Eye (tissue), 1 donor: ENCODE measurements at regions not wholly inside any gene's neighbourhood (a gene's known extent, or its start where the extent isn't known, plus 50 kb on each side); places are given as distances from the start of the nearest gene placed in this dataset.
A peak's percentile ranks its signal among the peaks of the same experiment; 100 is the strongest.
"Not testable (repeated sequence)": the region's sequence is repeated elsewhere in the genome, so short reads cannot be mapped to it uniquely, and the experiment has no call there.

Experiments
- DNase-seq: peaks from one replicate; pipeline ENCODE4 v3.0.0-alpha.2; 2015

DNA sequence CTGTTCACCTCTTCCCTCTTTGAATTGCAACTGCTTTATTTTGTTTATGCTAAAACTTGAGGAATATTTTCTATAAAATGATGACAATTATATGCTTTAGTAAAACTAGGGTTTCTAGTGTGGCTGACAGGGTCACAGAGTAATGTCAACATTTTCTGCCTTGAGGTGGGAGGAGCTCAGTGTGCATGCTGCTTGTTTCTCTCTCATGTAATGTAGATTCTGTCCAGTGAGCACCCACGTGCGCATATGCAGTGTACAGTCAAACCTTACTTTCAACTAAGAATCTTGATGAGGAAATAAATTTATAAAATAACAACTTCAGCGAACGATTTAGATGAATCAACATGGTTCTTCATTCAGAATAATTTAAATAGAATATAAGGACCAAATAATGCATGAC, 603.9 kb downstream of the PCDH17 start:
- DNase-seq: no peak

DNA sequence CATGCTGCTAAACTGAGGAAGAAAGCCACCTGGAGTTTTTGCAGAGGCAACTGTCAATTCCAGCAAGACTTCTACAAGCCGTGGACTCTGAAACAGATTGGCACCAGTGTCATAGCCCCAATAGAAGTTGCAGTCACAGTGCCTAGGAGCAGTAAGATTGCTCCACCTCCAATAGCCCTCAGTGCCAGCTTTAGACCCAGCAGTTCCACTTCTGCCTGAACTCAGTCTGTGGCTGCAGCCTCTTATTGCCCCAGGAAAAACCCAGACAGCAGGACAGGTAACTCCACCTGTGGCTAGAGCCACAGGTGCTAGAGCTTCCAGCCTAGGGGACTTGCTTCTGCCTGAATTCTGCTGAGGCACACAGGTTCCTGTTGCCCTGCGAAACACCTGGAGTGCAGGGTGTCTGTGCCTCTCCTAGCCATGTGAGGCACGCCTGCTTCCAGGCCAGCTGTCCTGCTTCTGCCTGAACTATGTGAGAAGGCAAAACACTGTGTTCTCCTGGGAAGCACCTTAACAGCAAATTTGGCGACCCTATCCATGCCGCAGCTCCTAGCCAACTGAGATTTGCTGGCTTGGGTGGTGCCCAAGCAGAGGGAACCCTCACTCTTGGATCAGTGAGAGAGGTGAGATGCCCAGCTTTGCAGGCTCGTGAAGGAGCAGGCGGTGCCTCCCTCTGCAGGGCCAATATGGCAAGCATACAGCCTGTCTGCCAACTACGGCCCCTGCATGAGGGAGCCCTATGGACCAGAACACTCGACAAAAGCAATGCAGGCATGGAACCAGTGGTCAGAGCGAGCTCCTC, 607.6 kb downstream of the PCDH17 start:
- DNase-seq: no peak

DNA sequence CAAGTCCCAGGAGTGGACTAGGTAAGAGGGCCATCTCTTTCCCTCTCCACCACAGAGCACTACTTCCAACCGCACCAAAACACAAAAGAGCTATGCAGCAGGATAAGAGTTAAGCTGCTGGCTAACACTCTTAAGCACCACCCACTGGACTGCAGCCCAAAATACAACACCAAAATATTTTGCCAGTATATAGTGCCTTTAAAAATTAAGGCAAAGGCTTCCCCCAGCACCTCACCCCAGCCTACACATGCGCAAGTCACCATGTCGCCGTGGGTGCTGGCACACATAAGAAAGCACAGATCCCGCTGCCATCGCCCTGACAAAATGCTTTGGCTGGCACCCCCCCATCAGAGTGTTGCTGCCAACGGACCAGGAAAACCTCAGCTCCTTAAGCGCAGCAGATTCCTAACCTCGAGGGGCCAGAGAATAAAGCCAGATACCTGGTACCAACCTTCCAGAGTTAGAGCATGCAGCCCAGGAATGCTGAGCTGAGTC, 608.3 kb downstream of the PCDH17 start:
- no peak for DNase-seq

DNA sequence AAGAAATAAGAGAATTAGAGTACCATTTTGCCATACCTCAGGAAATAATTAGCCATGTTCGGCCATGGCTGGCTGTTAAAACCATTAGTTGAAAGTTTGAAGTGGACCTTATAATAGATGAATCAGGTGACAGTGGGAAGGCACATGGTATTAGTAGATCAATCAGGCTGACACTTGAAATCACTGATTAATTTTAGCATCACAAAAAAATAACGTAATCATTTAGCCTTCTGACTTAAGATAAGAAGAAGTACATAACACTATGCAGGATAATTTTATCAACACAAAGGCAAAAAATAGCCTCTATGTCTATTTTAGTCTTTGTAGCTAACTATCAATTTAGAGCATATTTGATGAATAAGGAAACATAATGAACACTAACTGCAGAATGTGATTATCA, 615.5 kb downstream of the PCDH17 start:
- no peak for DNase-seq

DNA sequence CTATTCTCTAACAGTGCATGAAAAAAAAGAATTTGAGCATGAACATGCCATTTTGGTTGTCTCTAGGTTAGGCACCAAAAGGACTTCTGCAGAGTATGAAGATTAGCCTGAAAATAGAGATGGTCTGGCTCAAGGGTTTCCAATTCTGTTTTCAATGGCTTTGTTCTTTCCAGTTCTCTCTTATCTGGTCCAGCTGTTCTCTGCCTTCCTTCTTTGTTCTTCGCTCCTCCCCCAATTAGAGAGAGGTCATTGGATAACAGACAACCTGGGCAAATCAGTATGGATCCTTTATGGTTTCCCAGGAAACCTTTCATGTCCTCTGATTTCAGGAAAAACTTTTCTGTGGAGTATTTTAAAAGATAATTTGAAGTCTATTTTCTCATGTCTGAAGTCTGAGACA, 623.4 kb downstream of the PCDH17 start:
- DNase-seq: peak; percentile 30

DNA sequence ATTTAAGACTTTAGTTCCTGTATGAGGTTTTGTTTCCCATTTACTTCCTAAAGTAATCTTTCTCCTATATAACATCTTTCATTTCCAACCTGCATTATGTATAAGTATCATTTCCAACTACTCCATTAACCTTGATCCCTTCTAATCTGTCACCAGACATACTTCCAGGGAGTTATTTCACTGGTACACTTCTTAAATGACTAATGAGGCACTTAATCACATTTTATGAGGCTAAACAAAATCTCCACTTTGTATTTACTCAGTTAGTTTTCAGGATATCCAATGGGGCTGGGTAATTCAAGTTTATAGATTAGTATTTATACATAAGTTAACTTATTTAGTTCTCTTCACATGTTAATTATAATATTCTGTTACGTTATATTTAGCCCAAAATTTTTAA, 634.7 kb downstream of the PCDH17 start:
- no peak for DNase-seq

DNA sequence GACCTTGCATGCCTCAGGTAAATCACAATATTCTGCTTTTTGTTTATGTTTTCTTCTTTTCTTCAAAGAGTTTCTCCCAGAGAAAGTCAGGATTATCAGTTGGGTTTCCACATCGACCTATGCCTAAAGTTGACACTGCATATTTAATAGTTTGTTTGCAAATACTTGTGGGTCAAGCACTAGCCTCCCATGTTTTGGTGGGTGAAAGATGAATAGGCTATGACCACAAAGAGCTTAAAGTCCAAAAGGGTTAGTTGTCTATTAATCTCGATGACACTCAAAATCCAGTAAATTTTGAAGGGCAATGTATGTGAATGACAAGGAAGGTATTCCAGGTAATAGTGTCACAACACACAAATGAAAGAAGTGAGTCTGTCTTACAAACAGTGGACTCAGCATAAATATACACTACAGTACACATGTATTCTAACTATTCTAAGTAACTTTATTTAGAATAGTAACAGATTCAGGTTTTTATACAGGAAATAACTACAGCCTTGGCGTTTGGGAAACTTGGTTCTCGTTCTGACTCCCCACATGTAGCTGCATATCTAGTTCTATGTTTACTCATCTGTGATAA, 667.1 kb downstream of the PCDH17 start:
- DNase-seq: no peak

DNA sequence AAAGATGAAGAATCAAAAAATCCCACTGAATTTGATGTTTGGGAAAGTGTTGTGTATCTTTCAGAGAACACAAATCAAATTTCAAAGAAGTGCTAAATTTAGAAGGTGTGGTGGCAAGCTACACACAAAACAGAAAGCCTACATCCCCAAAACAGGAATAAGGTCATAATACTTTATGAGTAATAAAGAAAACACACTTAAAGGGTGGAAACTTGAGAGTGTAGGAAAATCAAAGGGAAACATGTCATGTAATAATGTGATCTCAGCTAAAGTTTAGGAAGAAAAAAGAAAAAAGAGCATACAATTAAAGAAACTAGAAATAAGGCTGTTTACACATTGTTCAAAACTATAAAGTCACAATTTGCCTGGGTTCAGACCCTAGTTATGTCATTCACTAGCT, 668.7 kb downstream of the PCDH17 start:
- DNase-seq: no peak

DNA sequence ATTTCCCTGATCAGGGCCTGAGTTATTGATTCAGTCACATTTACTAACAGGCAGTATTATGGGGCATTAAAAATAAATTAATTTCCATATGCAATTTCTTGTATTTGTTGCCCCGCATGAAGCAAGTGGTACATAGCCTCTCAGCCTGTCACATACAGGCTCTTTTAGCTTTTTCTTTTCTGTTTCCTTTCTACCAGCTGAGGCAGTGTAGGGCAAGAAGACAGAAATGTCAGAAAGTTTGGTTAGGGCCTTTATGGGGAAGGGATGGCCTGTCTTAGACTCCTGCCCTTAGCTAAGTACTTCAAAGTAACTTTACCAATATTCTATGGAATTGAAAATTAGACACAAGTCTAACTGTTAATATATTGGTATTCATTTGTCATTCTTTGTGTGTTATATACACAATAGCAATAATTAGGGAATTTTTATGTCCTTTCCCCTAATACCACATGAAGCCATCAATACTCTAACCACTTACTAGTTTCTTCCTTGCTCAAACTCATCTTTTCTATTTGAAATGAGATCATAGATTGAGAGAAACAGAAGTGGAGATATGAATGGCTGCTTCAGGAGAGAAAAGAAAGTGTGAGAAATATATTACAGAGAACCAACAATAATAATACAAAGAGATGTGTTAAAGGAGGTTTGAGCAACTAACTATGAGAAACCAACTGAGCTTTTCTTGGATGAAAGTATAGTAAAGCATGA, 669.6 kb downstream of the PCDH17 start:
- no peak for DNase-seq

DNA sequence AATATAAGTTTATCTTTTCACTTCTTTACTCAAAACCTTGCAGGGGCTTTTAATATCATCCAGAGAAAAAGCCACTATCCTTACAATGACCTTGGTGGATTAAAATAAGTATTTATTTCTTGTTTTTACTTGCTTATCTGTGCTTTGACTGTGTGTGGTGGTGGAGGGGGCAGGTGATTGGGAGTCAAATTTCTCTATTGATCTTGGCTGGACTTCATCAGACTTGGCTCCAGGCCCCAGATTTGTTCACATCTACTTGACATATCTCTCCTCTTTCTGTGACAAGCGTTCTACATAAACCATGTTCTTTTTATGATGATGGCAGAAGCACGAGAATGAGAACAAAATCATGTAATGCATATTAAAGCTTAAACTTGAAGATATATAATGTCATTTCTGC, 670.8 kb downstream of the PCDH17 start:
- DNase-seq: no peak

DNA sequence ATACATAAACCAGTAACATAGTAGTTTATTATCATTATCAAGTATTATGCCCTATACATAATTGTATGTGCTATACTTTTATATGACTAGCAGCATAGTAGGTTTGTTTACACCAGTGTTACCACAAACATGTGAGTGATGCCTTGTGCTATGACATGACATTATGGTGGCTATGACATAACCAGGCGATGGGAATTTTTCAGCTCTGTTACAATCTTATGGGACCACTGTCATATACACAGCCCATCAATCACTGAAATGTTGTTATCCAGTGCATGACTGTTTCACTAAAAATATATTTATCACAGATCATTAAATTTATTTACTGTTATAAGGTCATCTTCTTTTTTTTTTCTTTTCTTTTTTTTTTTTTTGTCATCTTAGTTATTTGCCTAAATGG, 674.5 kb downstream of the PCDH17 start:
- DNase-seq: no peak

DNA sequence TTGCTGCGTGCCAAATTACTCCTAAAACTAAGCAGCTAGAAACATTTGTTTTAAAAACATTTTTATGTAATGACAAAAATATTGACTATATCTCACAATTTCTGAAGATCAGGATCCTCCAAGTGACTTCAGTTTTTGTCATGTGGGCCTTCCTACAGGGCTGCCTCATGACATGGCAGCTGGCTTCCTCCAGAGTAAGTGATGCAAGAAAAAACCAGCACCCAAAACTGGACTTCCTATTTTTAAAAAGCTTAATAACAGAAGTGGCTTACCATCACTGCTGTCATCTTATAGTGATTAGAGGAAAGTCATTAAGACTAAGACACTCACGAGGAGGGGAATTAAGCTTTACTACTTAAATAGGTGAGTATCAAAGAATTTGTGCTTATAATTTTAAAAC, 681.7 kb downstream of the PCDH17 start:
- DNase-seq: no peak

DNA sequence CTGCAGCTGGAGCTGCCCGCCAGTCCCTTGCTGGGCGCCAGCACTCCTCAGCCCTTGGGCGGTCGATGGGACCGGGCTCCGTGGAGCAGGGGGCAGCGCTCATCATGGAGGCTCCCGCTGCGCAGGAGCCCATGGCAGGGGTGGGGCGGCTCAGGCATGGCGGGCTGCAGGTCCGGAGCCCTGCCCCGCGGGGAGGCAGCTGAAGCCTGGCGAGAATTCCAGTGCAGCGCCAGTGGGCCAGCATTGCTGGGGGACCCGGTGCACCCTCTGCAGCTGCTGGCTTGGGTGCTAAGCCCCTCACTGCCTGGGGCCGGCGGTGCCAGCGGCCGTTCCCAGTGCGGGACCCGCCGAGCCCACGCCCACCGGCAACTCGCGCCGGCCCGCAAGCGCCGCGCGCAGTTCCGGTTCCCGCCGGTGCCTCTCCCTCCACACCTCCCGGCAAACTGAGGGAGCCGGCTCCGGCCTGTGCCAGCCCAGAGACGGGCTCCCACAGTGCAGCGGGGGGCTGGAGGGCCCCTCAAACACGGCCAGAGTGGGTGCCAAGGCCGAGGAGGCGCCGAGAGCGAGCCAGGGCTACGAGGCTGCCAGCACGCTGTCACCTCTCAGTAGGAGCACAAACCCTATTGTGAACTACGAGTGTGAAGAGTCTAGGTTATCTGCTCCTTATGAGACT, 687.1 kb downstream of the PCDH17 start:
- no peak for DNase-seq

DNA sequence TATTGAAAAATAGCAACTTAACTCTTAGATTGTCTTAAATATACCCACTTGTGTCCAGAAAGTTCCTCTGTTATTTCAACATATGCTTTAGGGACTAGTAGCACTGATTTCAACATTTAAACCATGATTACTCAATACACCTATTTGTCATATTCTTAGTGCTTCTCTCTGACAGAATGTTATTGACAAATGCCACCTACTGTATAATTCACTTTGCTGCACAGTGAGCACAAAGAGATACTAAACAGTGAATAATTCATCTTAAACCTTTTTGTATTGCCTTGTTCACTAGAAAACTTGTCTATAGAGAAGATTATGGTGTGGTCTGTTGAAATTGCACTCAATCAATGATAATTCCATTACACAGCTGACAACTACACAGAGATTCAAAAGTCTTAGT, 692.6 kb downstream of the PCDH17 start:
- DNase-seq: peak; percentile 2

DNA sequence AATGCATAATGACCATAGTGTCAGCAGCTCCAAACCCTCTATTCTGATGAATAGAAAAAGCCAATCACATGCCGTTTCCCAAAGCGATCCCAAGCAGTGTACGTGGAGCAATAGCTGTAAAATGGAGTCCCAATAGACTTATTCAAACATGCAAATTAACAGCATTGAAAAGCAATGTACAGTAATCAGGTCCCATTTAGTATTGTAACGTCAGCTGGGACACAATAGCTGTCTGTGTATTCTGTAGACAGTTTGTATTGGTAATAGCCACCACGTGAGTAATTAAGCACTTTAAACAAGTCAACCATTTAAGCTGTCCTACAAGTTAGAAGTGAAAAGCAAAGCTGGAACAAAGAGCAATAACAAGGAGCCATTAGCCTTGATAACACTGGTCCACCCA, 698.2 kb downstream of the PCDH17 start:
- DNase-seq: no peak

DNA sequence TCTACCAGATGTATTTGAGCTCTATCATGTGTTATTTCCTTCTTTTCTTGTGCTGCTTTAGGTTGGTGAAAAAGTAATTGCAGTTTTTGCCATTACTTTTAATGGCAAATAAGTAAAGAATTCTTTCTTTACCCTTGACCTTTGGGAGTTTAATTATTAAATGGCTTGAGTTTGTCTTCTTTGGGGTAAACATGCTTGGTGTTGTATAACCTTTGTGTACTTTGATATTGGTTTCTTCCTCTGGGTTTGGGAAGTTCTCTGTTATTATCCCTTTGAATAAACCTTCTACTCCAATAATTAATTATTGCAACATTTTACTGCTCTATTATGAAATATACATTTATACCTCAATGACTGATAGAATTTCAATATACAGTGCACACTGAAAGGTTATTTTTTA, 709.4 kb downstream of the PCDH17 start:
- no peak for DNase-seq

DNA sequence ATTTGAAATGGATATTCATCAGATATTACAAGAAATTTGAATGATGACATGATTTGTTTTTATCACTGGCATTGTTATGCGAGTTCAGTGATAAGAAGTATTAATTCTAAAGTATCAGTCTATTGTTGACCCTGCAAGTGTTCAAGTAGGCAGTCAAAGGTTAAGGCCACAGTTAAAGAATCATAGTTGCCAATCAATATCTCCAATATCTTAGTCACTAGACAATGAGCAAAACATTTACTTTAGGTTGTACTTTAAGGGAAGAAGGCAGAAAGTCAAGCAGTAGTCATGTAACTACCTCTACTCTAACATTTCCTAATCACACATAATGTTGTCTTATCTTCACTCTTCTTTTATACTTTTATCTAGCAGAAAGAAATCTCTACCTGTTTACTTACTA, 709.8 kb downstream of the PCDH17 start:
- DNase-seq: no peak

DNA sequence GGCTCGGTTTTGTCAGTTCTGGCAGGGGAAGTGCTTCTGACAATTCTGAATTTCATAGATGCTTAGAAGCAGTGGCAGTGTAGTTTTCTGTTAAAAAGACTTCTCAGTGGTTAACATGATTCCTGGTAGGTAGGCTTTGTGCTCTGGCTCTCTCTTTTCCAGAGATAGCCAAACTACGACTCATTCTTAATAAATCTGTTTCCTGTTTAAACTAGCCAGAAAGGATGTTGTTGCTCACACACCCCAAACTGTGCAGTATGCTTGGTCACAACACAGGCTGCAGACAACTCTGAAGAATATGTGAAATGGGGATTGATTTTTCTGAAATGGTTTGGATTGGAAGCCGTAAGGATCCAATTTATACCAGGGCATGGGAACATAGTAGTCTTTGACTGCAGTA, 711.5 kb downstream of the PCDH17 start:
- DNase-seq: no peak

DNA sequence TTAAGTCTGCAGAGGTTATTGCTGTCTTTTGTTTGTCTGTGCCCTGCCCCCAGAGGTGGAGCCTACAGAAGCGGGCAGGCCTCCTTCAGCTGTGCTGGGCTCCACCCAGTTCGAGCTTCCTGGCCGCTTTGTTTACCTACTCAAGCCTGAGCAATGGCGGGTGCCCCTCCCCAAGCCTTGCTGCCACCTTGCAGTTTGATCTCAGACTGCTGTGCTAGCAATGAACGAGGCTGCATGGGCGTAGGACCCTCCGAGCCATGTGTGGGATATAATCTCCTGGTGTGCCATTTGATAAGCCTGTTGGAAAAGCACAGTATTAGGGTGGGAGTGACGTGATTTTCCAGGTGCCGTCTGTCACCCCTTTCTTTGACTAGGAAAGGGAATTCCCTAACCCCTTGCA, 720.6 kb downstream of the PCDH17 start:
- DNase-seq: not testable (repeated sequence)

DNA sequence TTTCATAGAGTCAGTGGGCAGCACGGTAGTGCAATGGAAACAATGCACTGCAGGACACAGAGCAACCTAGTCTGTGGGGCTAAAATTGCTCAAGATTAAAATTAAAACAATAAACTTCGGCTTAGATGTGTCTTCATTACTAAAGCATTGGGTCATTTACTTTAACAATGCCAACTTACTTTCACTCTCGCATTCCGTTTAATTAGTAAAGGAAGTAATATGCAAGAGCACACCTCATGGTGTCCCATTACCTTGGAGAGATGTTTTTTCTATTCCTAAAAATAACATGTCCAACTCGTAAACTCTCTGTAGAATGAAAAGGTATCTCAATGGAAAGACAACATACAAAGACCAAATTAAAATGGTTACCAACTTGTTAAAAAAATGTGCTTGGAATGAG, 738.4 kb downstream of the PCDH17 start:
- DNase-seq: no peak

DNA sequence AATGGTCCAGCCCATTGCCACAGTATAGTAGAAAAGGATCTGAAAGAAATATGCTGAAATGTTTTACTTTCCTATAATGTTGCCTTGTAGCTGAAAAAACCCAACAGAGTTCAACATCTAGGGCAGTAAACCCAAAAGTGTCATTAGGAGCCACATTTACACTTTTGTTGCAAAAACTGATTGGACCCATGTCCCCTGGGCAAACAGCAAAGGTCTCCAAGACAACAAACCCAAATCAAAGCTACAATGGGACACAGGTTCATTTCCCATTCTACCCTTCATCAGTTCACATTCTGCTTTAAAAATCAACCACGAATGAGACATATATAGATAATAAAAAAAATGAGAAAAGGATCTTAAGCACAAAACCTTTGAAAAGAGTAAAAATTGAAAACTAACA, 744.8 kb downstream of the PCDH17 start:
- no peak for DNase-seq

DNA sequence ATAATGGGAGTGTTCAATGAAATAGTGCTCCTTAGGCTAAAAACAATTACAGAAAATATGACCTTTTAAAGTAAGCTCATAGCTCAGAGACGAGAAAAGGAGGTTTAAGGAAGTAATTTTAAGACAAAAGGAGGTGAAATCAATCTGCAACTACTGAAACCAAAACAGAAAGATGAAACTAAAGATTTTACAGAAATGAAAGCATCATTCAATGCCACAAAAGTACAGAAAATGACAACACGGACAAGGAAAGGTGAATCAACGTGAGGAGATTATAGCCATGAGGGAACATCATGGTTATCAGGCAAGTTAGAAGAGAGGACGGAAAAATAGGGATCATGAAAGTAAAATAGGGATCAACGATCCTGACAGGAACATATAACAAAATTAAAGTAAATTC, 745.2 kb downstream of the PCDH17 start:
- no peak for DNase-seq

DNA sequence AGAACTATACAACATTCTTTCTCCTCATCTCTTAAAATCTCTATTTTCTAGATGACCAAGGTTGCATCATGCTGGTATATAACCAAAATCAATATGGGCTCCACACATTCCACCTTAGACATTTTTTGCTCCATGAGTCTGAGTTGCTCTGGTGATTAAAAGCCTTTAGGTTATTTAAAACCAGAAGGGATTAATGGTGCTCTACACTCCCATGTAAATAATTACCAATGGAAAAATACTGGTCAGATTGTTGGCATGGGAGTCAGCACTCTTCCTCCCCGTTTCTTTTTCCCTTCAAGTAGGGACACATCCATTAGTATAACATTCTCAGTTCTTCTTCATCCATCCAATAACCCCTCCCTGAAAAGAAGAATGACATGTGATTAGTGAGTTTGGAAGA, 747.7 kb downstream of the PCDH17 start:
- no peak for DNase-seq

DNA sequence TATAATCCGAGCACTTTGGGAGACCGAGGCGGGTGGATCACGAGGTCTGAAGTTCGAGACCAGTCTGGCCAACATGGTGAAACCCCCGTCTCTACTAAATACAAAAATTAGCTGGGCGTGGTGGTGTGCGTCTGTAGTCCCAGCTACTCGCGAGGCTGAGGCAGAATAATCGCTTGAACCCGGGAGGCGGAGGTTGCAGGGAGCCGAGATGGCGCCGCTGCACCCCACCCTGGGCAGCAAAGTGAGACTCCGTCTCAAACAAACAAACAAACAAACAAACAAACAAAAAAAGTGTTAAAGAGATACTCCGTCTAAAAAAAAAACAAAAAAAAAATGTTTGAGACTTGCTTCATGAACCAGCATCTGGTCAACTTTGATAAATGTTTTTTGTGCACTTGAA, 753.8 kb downstream of the PCDH17 start:
- DNase-seq: not testable (repeated sequence)
